ENCODE measurements at regions not wholly inside any gene's neighbourhood (a gene's known extent, or its start where the extent isn't known, plus 50 kb on each side); places are given as distances from the start of the nearest gene placed in this dataset.
"Not testable (repeated sequence)": the region's sequence is repeated elsewhere in the genome, so short reads cannot be mapped to it uniquely, and the experiment has no call there.

GRCh38 chr18:57940166-57940660 lies 103.8 kb upstream of the NEDD4L start:
- no TSS peak for BruUV-seq (replicated peaks)
- CTCF ChIA-PET, result no interaction called here
- in situ Hi-C loops (cut with HindIII; ENCODE audit: low pct_unique_long_range_greater_than_20kb, low sequenced_read_pairs) (no loop called here), intact Hi-C loops (cut with micrococcal nuclease; ENCODE audit: unreplicated experiment) (no loop called here)
- ATAC-seq, result no peak
- no peaks in the 10 kb centered on the region for H3K4me1 ChIP-seq (ENCODE audit: control insufficient read depth, insufficient read depth, low read length)
- POLR2A ChIA-PET, result no interaction called here
- no peaks in the 10 kb centered on the region for H3K9me3 ChIP-seq (ENCODE audit: control insufficient read depth, insufficient read depth, low read depth, low read length)
- no peak for TF ChIP-seq SIN3A (IDR thresholded peaks at IDR 0.05; ENCODE audit: borderline replicate concordance, insufficient read depth, low read depth, low read length)
- TF ChIP-seq REST (IDR thresholded peaks at IDR 0.05; ENCODE audit: insufficient read depth in 1 of 2, low read depth in 2 of 2, low read length in 1 of 2), result no peak
- no peak for TF ChIP-seq TCF7L2 (IDR thresholded peaks at IDR 0.05; ENCODE audit: low read depth, low read length)
- TF ChIP-seq CTCF (IDR thresholded peaks at IDR 0.05), result no peak
- TF ChIP-seq POLR2AphosphoS5 (IDR thresholded peaks at IDR 0.05; ENCODE audit: low read depth, low read length), result no peak
- H3K4me3 ChIP-seq (ENCODE audit: low read depth in 2 of 2, low read length in 2 of 2), result no peak overlapping the region
- no peaks in the 10 kb centered on the region; the same call in 1 of the 2 replicates for H3K27me3 ChIP-seq (ENCODE audit: control insufficient read depth, insufficient read depth, low read length)
- H3K36me3 ChIP-seq (ENCODE audit: control insufficient read depth, insufficient read depth, low read length), result no peaks in the 10 kb centered on the region
- no peak overlapping the region for H3K27ac ChIP-seq (ENCODE audit: low read length)
- DNase-seq (ENCODE audit: low read depth, low spot score), result no peak

GRCh38 chr18:57934375-57934774 lies 109.7 kb upstream of the NEDD4L start:
- BruUV-seq (replicated peaks); CTCF ChIA-PET; H3K4me3 ChIP-seq (ENCODE audit: low read depth in 2 of 2, low read length in 2 of 2); H3K27me3 ChIP-seq (ENCODE audit: control insufficient read depth, insufficient read depth, low read length); H3K27ac ChIP-seq (ENCODE audit: low read length); POLR2A ChIA-PET; H3K36me3 ChIP-seq (ENCODE audit: control insufficient read depth, insufficient read depth, low read length); H3K4me1 ChIP-seq (ENCODE audit: control insufficient read depth, insufficient read depth, low read length); ATAC-seq; H3K9me3 ChIP-seq (ENCODE audit: control insufficient read depth, insufficient read depth, low read depth, low read length); intact Hi-C loops (cut with micrococcal nuclease; ENCODE audit: unreplicated experiment); DNase-seq (ENCODE audit: low read depth, low spot score); in situ Hi-C loops (cut with HindIII; ENCODE audit: low pct_unique_long_range_greater_than_20kb, low sequenced_read_pairs): not testable (repeated sequence)

- H3K9me3 ChIP-seq (ENCODE audit: control insufficient read depth, insufficient read depth, low read depth, low read length), result no peaks in the 10 kb centered on the region
- H3K27ac ChIP-seq (ENCODE audit: low read length), result no peak overlapping the region
- in situ Hi-C loops (cut with HindIII; ENCODE audit: low pct_unique_long_range_greater_than_20kb, low sequenced_read_pairs), result no loop called here
- no peak for TF ChIP-seq TCF7L2 (IDR thresholded peaks at IDR 0.05; ENCODE audit: low read depth, low read length)
- TF ChIP-seq REST (IDR thresholded peaks at IDR 0.05; ENCODE audit: insufficient read depth in 1 of 2, low read depth in 2 of 2, low read length in 1 of 2), result no peak
- no peak for TF ChIP-seq CTCF (IDR thresholded peaks at IDR 0.05)
- TF ChIP-seq POLR2AphosphoS5 (IDR thresholded peaks at IDR 0.05; ENCODE audit: low read depth, low read length), result no peak
- no peak for TF ChIP-seq SIN3A (IDR thresholded peaks at IDR 0.05; ENCODE audit: borderline replicate concordance, insufficient read depth, low read depth, low read length)
- BruUV-seq (replicated peaks), result no TSS peak
- ChIA-PET POLR2A (no interaction called here), CTCF (no interaction called here)
- ATAC-seq (no peak), DNase-seq (ENCODE audit: low read depth, low spot score) (no peak)
- no peak overlapping the region for H3K4me3 ChIP-seq (ENCODE audit: low read depth in 2 of 2, low read length in 2 of 2)
- H3K36me3 ChIP-seq (ENCODE audit: control insufficient read depth, insufficient read depth, low read length), result no peaks in the 10 kb centered on the region
- H3K27me3 ChIP-seq (ENCODE audit: control insufficient read depth, insufficient read depth, low read length), result no peaks in the 10 kb centered on the region
- H3K4me1 ChIP-seq (ENCODE audit: control insufficient read depth, insufficient read depth, low read length), result no peaks in the 10 kb centered on the region
- intact Hi-C loops (cut with micrococcal nuclease; ENCODE audit: unreplicated experiment), result no loop called here
These were observed 113.0 kb upstream of the NEDD4L start for GRCh38 chr18:57931038-57931437.

Measured in Panc1 (cell line).